HG03342 (cell line): ENCODE measurements at regions not wholly inside any gene's neighbourhood (a gene's known extent, or its start where the extent isn't known, plus 50 kb on each side); places are given as distances from the start of the nearest gene placed in this dataset.
"Not testable (repeated sequence)": the region's sequence is repeated elsewhere in the genome, so short reads cannot be mapped to it uniquely, and the experiment has no call there.

Experiments
- ATAC-seq: cut with Tn5 transposase; IDR thresholded peaks from one replicate; pipeline ENCODE4 v1.9.1; 2021; ENCODE audit warnings: mild to moderate bottlenecking, moderate library complexity; ENCODE audit not compliant: unreplicated experiment

DNA sequence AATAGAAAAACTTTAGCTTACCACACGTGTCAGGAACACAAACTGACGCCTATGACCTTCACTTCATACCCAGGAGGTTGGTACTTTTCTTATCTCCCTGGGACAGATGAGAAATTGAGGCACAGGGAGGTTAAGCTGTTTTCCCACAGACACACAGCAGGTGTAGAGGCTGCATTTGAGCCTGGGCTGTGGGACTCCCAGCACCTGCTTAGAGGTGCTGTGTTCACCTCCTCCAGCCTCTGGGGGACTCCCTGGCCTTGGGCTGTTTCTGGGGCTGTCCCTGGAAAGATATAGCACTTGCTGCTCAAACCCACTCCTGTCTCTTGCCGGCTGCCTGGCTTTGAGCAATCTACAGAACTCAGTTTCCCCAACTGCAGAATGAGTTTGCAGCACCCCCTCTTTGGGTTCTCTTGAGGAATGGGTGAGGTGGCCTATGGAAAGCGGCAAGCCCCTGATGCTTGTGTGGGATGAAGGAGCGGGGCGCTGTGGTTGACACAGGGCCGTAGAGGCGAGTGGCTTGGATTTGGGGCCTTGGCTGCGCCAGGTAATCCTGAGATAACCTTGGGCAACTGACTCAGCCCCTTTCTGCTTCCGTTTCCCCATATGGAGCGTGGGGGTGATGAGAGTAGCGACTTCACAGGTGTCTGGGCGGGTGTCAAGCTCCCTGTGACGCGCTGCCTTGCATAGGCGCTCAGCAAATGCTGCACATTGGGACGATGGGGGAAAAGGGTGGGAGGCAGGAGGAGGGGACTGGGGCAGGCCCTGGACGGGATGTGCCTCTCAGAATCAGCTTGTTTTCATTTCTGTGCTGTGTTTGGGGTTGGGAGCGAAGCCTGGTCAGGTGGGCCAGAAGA lies 104.5 kb upstream of the CIBAR2 start:
- no peak for ATAC-seq

DNA sequence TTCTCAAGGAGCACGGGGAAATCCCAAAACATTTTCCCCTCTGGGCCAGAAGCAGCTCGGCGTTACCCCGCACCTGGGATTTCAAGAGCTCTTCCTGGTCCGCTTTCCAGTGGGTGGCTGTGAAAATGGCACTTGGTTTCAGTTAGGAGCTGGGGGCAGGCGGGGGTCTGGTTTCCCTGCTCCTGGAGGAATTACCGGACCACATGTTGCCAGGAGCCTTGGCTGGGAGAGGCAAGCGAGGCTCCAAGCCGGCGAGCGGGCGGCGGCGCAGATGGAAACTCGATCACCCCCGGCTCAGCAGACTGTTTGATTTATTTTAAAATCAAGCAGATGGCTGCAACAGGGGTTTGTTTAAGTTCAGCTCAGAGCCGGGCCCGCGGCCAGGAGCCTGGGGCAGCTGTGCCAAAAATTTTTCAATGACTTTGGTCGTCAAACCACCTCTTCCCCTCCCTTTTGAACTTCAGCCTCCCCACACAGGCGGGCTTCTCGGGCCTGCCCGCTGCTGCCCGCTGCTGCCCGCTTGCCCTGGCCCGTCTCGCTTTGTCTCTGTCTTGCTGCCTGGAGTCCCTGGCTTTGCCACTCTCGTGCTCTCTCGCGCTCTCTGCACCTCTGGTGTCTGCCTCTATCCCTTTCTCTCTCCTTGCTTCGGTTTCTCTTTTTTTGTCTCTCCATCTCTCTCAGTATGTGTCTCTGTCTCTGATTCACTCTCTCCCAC lies 108.0 kb upstream of the CIBAR2 start:
- ATAC-seq = no peak

DNA sequence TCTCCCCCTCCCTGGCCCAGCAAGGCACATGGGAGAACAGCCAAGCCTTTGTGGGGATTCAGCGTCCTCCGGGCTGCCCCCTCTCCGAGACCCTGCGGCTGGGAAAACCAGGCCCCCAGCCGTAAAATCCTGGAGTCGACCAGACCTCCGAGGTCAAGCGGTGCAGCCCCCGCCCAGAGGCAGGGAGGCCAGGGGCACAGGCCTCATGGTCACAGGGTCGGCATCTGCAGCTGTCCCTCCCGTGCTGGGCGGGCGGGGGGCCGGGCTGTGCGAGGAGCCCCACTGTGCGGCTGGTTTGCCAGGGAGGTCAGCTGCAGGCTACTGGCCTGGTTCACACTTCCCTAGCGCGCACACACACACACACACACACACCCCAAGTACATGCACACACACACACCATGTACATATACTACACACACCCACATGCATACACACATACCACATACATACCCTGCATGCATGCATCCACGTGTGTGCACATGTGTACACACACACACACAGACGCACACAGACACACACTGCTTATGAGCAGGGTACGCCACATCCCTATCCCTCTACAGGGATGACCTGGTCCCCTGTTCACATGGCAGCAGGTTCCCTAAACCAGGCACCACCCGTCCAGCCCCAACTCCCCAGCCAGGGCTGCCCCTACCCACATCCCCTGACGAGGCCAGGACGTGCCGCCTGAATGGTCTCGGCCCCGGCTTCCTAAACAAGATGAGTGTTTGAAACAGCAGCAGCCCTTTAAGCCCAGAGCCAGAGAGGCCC lies 108.9 kb upstream of the CIBAR2 start:
- no peak for ATAC-seq

DNA sequence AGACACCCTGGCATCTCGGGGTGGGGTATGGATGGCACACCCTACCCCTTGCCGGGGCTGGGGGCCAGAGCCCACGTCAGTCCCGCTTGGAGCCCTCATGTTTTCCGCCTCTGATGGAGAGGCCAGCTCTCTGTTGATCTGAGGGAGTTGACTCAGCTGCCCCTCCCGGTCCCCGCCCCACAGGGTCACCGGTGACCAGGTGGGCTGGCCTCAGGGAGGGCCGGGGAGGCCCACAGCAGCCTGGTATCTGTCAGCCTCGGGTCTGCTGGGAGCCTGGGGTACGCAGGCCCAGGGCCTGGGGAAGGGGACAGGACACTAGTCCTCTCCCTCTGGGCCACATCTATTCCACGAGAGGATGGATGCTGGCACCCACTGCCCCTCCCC lies 109.5 kb upstream of the CIBAR2 start:
- ATAC-seq = no peak

DNA sequence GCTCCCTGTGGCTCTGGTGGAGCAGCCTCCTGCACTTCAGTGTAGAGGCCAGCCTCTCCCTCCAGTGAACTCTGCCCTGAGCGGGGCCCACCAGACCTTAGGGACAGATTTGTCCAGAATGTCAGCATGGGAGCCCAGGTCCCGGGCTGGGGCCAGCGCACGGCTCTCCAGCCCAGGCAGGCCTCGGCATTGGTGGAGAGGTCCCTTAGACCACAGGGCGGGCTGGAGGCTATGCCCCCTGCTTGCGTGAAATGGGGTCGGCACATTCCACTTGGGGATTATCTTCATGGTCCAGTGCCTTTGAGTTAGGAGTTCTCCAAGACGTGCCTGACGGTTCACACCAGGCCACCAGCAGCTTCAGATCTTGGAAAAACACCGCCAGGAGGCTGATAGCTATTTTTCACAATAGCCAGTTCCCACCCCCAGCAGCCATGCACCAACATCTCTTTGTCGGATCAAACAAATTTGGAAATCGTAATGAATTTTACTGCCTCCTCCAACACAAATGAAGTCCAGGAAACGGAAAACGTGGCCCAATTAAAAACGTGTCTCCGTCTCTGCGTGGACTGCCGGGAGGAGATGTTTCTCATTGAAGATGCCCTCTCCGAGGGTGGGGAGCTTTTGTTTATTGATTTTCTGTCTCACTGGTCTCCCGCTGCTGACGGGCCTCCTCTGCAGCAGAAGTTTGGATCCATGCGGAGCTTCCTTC lies 110.0 kb upstream of the CIBAR2 start:
- ATAC-seq = no peak

DNA sequence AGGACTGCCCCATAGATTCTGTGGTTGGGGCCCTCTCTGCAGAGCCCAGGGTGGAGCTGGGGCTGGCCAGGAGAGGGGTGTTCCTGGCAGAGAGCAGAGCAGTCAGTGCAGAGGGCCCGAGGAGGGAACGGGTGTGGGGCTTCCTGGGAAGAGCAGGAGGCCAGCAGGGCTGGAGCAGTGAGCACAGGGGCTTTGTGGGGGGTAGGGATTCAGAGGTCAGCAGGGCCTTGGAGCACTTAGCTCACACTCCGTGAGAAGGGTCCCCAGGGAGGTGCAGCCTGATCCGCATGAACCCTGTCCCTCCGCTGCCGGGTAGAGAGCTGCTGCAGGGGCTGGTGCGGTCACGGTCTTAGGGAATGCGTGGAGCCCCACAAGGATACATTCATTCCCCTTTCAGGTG lies 113.0 kb upstream of the CIBAR2 start:
- ATAC-seq = no peak

DNA sequence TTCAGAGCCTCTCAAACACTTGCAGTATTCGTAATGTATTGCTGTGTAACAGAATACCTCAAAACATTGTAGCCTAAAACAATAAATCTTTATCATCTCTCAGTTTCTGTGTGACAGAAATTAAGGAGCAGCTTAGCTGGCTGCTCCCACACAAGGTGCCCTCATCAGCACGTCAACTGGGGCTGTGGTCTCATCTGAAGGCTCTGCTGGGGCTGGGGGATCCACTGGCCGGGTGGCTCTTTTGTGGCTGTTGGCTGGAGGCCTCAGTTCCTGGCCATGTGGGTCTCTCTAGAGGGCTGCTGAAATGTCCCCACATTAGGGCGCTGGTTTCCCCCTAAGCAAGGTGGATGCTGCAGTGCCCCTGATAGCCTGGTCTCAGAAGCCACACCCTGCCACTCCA lies 113.4 kb upstream of the CIBAR2 start:
- no peak for ATAC-seq

DNA sequence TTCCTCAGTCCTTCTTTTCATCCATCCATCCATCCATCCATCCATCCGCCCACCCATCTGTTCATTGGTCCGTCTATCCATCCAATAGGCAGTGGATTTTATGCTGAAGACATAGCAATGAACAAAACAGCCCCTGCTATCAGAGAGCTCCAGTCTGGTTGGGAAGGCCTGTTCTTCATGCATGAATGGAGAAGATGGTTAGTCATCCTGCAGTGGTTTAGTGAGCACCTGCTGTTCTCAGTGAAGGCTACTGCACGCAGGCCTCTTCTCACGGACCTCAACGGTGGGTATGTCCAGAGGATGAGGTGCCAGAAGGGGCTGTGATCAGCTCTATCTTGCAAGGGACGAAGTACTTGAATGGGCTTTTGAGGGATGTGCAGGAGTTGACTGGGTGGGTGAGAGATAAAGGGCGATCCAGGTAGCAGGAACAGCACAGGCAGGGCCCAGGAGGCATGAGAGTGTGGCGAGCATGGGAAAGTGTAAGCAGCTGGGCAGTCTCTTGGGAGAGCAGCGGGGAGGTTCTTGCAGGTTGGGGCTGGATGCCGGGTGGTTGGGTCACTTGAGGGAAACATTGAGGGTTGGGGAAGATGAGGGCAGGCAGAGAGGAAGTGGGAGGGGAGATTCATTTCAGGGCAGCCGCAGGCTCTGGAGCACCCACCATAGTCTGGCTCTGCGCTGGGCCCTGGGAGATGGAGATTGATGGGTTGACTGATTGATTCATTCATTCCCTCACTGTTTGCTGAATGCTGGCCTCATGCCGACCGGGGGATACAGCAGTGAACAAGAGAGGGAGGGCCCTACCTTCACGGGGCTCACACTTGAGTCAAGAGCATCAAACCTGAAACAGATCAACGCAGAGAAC lies 115.0 kb upstream of the CIBAR2 start:
- ATAC-seq = peak; percentile 74

DNA sequence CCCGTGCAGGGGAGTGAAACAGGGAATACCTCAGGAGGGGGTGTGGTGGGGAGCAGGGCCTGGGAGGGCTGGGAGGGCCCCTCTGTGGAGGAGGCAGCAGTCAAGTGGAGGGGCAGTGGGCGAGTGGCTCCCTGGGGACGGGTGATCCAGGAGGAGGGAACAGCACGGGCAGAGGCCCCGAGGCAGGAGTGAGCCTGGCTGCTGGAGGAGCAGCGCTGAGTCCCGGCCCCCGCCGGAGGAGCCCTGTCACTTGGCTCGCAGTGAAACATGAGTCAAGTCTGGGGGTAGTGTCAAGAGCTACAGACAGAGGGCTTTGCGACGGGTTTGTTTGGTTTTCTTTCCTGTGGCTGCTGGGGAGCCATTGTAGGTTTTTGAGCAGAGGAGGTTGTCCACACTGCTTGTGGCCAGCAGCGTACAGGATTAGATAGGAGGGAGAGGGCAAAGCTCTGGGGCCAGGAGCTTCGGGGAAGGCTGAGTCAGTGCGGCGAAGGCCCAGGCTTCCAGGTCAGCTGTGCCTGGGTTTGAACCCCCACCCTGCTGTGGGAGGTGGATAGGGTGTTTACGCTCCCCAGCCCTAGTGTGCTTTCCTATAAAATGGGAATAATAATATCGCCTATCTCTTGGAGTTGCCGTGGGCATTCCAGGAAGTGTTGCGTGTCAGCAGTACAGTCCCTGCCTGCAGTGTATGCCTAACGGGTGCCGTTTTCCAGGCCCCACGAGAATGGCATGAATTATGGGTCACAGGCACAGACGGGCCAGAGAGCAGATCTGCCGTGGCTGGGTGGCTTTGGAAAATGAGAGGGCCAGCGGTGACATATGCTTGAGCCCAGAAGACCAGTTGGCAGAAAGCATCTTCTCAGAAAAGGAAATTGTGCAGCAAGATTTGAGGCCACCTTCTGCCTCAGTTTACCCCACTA lies 115.9 kb upstream of the CIBAR2 start:
- peak; percentile 9 for ATAC-seq

DNA sequence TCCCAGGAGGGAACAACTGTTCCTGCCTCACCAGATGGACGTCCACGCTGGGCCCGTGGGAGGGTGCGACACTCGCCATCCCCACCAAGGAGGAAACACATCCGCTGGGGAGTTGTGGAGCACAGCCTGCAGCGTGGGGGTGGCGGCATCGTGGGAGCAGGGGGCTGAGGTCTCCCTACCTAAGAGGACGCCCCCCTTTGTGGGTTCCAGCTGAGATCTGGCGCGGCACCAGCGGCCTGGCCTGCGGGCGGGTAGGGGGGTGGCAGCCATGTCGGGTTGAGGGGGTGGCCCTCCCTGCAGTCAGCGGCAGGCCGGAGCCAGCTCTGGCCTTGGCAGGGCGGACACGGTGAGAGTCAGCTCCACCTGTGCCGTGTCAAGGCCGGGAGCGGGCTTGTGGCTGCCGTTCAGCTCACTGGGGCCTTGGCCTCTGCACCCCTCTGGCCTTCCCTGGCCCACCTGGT lies 116.7 kb upstream of the CIBAR2 start:
- no peak for ATAC-seq

DNA sequence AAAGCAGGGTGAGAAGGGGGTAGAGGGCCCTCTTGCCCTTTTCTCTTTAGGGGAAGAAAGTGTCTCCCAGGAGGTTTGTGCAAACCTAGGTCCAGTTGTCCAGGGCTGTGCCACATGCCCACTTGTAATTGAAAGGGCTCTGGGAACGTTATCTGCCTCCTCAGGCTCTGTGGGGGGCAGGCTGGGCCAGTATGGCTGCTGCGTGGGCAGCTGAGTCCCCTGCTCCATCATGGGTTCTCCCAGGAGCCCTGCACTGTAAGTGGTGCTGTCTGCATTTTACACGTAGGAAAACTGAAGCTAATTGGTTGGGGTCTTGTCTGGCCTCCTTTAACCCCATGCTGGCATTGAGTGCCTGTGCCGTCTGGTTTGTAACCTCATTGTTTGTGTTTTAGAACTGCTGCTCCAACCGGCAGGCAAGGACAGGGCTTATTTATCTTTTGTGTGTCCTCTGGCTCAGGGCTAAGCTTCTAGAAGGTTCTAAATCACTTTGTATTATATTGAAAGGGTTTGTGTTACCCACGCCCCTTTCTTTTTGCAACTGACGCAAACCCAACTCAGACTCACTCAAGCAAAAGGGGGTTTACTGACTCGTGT lies 117.7 kb upstream of the CIBAR2 start:
- no peak for ATAC-seq

DNA sequence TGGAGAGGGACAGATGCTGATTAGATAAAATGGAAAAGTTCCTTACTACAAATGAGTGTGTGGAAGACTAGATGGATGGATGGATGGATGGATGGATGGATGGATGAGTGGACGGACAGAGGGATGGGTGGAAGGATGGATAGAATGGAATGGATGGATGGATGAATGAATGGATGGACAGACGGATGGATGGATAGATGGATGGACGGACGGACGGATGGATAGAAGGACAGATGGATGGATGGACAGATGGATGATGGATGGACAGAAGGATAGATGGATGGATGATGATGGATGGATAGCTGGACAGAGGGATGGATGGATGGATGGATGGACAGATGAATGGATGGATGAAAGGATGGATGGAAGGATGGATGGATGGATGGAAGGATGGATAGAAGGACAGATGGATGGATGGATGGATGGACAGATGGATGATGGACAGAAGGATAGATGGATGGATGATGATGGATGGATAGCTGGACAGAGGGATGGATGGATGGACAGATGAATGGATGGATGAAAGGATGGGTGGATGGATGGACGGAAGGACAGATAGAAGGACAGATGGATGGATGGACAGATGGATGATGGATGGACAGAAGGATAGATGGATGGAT lies 118.6 kb upstream of the CIBAR2 start:
- not testable (repeated sequence) for ATAC-seq

DNA sequence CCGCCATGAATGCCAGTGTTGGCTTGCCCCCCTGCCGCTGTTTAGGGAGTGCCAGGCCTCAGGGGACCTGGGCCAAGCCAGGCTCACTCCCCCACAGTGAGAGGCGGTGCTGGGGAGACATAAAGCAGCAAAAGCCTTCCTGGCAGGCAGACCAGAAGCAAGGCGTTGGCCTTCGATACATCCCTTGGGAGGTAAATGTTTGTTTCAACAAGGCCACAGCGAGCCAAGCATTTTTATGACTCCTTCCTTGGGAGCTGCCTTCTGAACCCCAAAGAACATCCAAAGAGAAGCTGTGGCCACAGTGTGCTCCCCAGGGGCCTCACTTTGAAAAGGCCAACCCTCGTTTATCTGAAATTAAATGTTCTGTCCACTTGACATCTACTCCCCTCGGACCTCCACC lies 119.7 kb upstream of the CIBAR2 start:
- no peak for ATAC-seq

DNA sequence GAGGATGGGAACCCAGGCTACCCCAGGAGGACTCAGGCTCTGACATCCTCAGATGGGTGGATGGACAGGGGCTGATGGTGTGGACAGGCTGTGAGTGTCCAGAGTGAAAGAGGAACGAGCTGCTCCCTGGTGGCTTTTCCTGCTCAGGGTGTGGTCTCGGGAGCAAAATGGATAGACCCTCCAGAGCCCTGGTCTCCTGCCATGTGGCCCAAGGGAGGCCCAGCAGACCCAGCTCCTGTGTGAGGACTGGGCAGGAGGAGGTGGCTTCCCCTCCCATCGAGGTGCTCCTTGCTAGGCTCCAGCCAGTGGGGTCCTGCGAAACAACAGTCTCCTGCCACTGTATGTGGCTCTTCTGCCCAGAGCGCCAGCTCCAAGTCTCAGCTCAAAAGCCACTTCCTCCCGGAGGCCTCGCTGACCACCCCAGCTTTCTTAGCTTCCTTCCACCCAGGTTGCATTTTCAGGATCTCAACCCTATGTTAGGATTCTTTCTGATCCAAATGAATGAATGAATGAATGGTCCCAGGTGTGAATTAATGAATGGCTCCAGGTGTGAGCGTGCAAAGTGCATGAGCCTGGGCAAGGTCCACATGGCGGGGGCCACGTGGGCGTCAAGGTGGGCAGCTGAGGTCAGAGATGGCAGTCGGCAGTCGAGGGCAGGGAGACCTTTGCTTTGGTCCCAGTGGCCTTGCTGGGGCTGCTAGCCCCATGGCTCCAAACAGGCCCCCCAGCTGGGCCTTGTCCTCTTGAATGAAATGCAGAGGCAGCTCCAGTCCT lies 120.3 kb upstream of the CIBAR2 start:
- no peak for ATAC-seq

DNA sequence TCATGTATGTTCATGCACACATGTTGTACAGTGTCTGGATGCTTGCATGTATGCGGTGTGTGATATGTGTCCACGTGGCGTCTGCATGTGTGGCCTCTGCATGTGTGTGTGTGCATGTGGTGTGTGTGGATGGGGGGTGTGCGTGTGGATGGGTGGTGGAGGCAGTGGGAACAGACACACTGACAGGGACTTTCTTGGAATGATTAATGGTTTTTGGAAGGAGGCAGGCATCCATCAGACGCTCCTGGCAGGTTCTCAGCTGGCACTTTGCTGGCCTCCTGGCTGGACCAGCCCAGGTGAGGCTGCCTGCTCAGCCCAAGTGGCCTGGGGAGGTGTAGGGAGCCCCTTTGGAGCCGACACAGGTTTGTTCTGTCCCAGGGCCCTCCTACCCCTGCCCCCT lies 121.2 kb upstream of the CIBAR2 start:
- ATAC-seq = no peak

DNA sequence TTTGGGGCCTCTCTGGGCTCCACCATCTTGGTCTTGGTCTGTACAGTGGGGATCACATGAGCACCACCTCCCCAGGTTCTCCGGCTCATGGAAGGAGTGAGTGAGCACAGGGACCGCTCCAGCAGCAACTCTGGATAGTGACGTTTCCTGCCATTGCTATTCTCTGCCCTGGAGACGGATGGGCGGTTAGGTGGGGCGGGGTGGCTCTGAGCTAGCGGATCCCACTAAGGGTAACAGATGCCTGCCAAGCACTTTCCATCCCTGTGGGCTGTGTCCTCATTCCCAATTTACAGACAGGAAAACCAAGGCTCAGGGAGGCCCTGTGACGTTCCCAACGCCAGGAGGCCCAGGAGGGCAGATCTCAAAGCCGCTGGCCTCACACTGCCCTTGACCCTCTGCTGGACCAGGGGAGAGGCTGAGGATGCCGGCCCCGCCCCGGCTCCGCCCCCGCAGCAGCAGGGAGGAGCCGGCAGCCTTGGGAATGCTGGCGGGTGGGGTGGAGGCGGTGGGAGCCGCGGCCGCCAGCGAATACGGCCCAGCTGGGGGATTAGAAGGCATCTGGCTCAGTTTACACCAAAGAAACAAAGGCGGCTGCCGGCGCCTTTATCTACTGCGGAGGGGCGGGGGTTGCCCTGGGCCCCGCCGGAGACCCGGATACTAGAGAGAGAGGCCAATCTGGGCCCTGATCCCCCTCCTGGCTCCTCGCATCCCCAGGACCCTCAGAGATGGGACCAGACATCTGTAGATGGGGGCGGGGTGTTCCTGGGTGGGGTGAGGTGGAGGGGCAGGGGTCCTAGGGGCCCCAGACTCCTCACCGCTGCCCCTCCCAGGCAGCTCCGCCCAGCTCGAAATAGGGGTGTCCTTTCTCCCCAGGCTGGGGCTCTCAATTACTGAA lies 122.3 kb upstream of the CIBAR2 start:
- no peak for ATAC-seq
